Heart left ventricle (tissue), 16 donors: ENCODE measurements at regions not wholly inside any gene's neighbourhood (a gene's known extent, or its start where the extent isn't known, plus 50 kb on each side); places are given as distances from the start of the nearest gene placed in this dataset.

ENCODE experiments used
- ATAC-seq, 4 donors: fragments of 200-7000 bp; cut with Tn5 transposase; one replicate each; pipeline ENCODE4 v1.9.1; 2020 to 2022; ENCODE audit warnings: moderate library complexity in 4 of 4, mild to moderate bottlenecking in 3 of 4, moderate number of reproducible peaks in 1 of 4
- DNase-seq, 5 donors: peaks; one replicate each; pipeline ENCODE4 v3.0.0-alpha.2; 2020
- H3K27ac ChIP-seq, 12 donors: fragments of 200-600 bp; sonication (generic) in 4 of 12; one replicate each; pipeline versions ENCODE4 v1.5.0 to v1.8.0; 2016 to 2022; ENCODE audit warnings: mild to moderate bottlenecking in 2 of 12
- H3K27me3 ChIP-seq, 9 donors: fragments of 200-600 bp; sonication (generic) in 2 of 9; one replicate each; pipeline versions ENCODE4 v1.5.1 to v1.8.0; 2016 to 2022; ENCODE audit warnings: mild to moderate bottlenecking in 3 of 9
- H3K36me3 ChIP-seq, 9 donors: fragments of 200-600 bp; sonication (generic) in 2 of 9; one replicate each; pipeline versions ENCODE4 v1.5.0 to v1.8.0; 2018 to 2022; ENCODE audit warnings: mild to moderate bottlenecking in 2 of 9
- H3K4me1 ChIP-seq, 12 donors: fragments of 200-600 bp; sonication (generic) in 4 of 12; one replicate each; pipeline versions ENCODE4 v1.5.0 to v1.8.0; 2016 to 2022; ENCODE audit warnings: mild to moderate bottlenecking in 3 of 12
- H3K4me3 ChIP-seq, 12 donors: fragments of 200-600 bp; sonication (generic) in 4 of 12; one replicate each; pipeline versions ENCODE4 v1.5.0 to v1.8.0; 2017 to 2022; ENCODE audit warnings: mild to moderate bottlenecking in 9 of 12, moderate library complexity in 4 of 12
- H3K9me3 ChIP-seq, 12 donors: fragments of 200-600 bp; sonication (generic) in 4 of 12; one replicate each; pipeline versions ENCODE4 v1.5.0 to v1.8.0; 2016 to 2022; ENCODE audit warnings: mild to moderate bottlenecking in 1 of 12
- CTCF ChIP-seq, 12 donors: fragments of 200-600 bp; sonication (generic) in 4 of 12; IDR thresholded peaks; one replicate each; pipeline versions ENCODE4 v1.5.0 to v1.8.0; 2018 to 2022; ENCODE audit warnings: antibody characterized with exemption in 12 of 12, mild to moderate bottlenecking in 5 of 12
- POLR2A ChIP-seq, 2 donors: fragments of 450-650 bp; IDR thresholded peaks; one replicate each; pipeline ENCODE4 v1.6.1; 2017; ENCODE audit warnings: antibody characterized with exemption in 2 of 2, mild to moderate bottlenecking in 2 of 2, moderate library complexity in 2 of 2
- WGBS, 4 donors: extraction: QIAGEN DNeasy Blood & Tissue Kit in 2 of 4; methylation state at CpG; one replicate each; pipeline versions ENCODE4 v1.1.5 to v1.1.7; 2013 to 2018; 5-methylcytosine and 5-hydroxymethylcytosine counted together
- intact Hi-C, 10 donors: fragments of 100-400 bp; cut with DNase I; formaldehyde crosslinking; loops; one replicate each; pipeline versions ENCODE4 v1.11.1 to v1.14.2; 2022
- donor health status: ischemic (EF 13 %, LVEDD 7.1; RV severe dilation, severe dysfunction).
- donor health status: healthy with polysubstance abuse.
- donor health status: DM: no; HTN: yes; CAD: no.
- donor health status: DM: no; HTN: no; CAD: no.
- donor health status: ischemic (EF 25% LVEDD 6.9; RV normal size, moderate dysfunction).
- donor health status: ischemic (EF 25% LVEDD 5.7; RV mildly dilated, moderate dysfunction).
- donor health status: healthy.
- donor health status: DM: yes; HTN: yes; CAD: no.
- donor health status: ischemic (EF 35%, LVEDD 5.7; RV mildly dilated, moderate dysfunction).
- donor health status: nonischemic (EF 11% LVEDD 7.7; RV severe dilation, severe dysfunction).
- donor health status: DM: yes; HTN: yes; CAD: no.
- donor health status: PGD.
- donor health status: ischemic (EF 29% LVEDD 5.4; RV normal size, mild dysfunction).
- donor health status: nonischemic (EF 23%, LVEDD 6.1; RV moderate dilation, normal function).

GRCh38 chr4:121551881-121552280 lies 144.9 kb downstream of the ANXA5 start:
- Histone ChIP-seq H3K4me3 (no peak overlapping the region), H3K4me1 (peaks cover 0 to 34% (median 6%) of the 10 kb centered on the region in 12 donors), H3K36me3 (no peaks in the 10 kb centered on the region), H3K27me3 (no peaks in the 10 kb centered on the region), H3K27ac (peak overlapping the region in 3 of 12 donors; percentile 44 to 59 (median 56)), H3K9me3 (no peaks in the 10 kb centered on the region)
- ATAC-seq (peak in 3 of 4 donors; percentile 17 to 64 (median 50)), DNase-seq (peak in 1 of 5 donors; percentile 8)
- 64 to 80% (median 77%) methylated on average over 1 of the region's 1 CpG for WGBS, 4 donors
- TF ChIP-seq CTCF (IDR thresholded peaks at IDR 0.05): no peak
- TF ChIP-seq POLR2A (IDR thresholded peaks at IDR 0.05): no peak
- intact Hi-C loops: loop anchor here in 1 of 10 donors (10.0 kb wide), 1 partner anchor 67 kb away; no protein-coding TSS in a partner anchor

- WGBS, 4 donors: 96 to 100% (median 98%) methylated on average over 1 of the region's 1 CpG
- Histone ChIP-seq H3K4me3 (no peak overlapping the region), H3K36me3 (no peaks in the 10 kb centered on the region), H3K27me3 (no peaks in the 10 kb centered on the region), H3K9me3 (no peaks in the 10 kb centered on the region), H3K4me1 (peaks cover 0 to 34% (median 6%) of the 10 kb centered on the region in 12 donors), H3K27ac (peak overlapping the region in 3 of 12 donors; percentile 44 to 59 (median 56))
- TF ChIP-seq CTCF (IDR thresholded peaks at IDR 0.05): no peak
- no peak for TF ChIP-seq POLR2A (IDR thresholded peaks at IDR 0.05)
- DNase-seq (no peak), ATAC-seq (peak in 1 of 4 donors; percentile 52)
- intact Hi-C loops: loop anchor here in 1 of 10 donors (10.0 kb wide), 1 partner anchor 66 kb away; no protein-coding TSS in a partner anchor
Observed at GRCh38 chr4:121551271-121551670, 145.5 kb downstream of the ANXA5 start.

- intact Hi-C loops: no loop called here
- Histone ChIP-seq H3K9me3 (peaks cover 0 to 13% (median 0%) of the 10 kb centered on the region in 12 donors), H3K27ac (no peak overlapping the region), H3K4me1 (no peaks in the 10 kb centered on the region), H3K4me3 (no peak overlapping the region), H3K36me3 (no peaks in the 10 kb centered on the region), H3K27me3 (no peaks in the 10 kb centered on the region)
- TF ChIP-seq CTCF (IDR thresholded peaks at IDR 0.05) (no peak), POLR2A (IDR thresholded peaks at IDR 0.05) (no peak)
- WGBS, 4 donors: 35 to 64% (median 42%) methylated on average over 2 of the region's 2 CpGs
- no peak for DNase-seq
- no peak for ATAC-seq
Observed at GRCh38 chr4:121541696-121542095, 155.1 kb downstream of the ANXA5 start.

- no peaks in the 10 kb centered on the region for H3K4me1 ChIP-seq
- no peaks in the 10 kb centered on the region for H3K9me3 ChIP-seq
- peak overlapping the region in 1 of 12 donors; percentile 4 for H3K27ac ChIP-seq
- ATAC-seq: no peak
- H3K27me3 ChIP-seq: no peaks in the 10 kb centered on the region
- intact Hi-C loops: no loop called here
- DNase-seq: no peak
- no peak overlapping the region for H3K4me3 ChIP-seq
- no peak for TF ChIP-seq CTCF (IDR thresholded peaks at IDR 0.05)
- no peak for TF ChIP-seq POLR2A (IDR thresholded peaks at IDR 0.05)
- H3K36me3 ChIP-seq: no peaks in the 10 kb centered on the region
Observed at GRCh38 chr4:121535351-121535750, 154.5 kb upstream of the QRFPR start.
